Hepatocyte (in vitro differentiated cells): ENCODE measurements at regions not wholly inside any gene's neighbourhood (a gene's known extent, or its start where the extent isn't known, plus 50 kb on each side); places are given as distances from the start of the nearest gene placed in this dataset.

Source experiments
- CTCF ChIP-seq: fragments of 200-600 bp; sonication (generic); IDR thresholded peaks from 2 replicates; pipeline ENCODE4 v1.5.1; 2016; ENCODE audit warnings: antibody characterized with exemption, mild to moderate bottlenecking; ENCODE audit not compliant: poor library complexity
- EZH2 ChIP-seq: fragments of 200-600 bp; sonication (generic); IDR thresholded peaks from 2 replicates; pipeline ENCODE4 v1.6.1; 2016; ENCODE audit warnings: antibody characterized with exemption, mild to moderate bottlenecking, borderline replicate concordance

GRCh38 chr15:31158858-31159569 lies 57.5 kb upstream of the TRPM1 start:
- TF ChIP-seq CTCF (no peak), EZH2 (no peak)
